AG09319 (cell line): ENCODE measurements at regions not wholly inside any gene's neighbourhood (a gene's known extent, or its start where the extent isn't known, plus 50 kb on each side); places are given as distances from the start of the nearest gene placed in this dataset.

Source experiments
- DNase-seq: peaks from one replicate; pipeline ENCODE4 v3.0.0-alpha.2; 2010; ENCODE audit warnings: low read depth; ENCODE audit errors: extremely low read depth
- TF ChIP-seq, protein P1 (sequence below): IDR thresholded peaks from 2 replicates; pipeline ENCODE4 v1.5.1; 2011; ENCODE audit warnings: low read depth, mild to moderate bottlenecking, inconsistent platforms, low read length, moderate library complexity

DNA sequence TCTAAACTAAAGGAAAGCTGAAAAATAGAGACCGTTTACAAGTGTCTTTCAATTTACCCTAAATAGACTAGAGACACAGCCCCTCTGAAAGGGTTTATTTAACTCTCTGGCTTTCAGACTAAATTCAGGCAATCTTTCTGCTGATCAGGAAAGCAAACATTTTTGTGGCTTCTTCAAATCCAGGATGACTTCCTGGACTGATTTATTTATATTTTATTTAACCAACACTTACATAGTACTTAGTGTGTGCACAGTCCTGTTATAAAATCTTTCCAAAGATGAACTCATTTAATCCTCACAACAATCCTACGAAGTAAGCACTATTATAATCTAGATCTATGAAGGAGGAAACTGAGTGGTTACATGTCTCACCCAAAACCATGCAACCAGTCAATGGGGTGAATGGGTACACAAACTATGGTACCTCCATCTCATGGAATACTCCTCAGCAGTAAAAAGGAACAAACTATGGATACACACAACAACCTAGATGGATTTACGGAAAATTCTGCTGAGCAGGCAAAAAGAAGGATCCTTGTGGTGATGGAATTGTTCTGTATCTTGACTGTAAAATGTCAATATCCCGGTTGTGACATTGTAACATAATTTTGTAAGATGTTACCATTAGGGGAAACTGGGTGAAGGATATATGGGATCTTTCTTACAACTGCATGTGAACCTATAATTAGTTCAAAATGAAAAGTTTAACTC is 64.1 kb upstream of the MAMLD1 start:
- no peak for DNase-seq

DNA sequence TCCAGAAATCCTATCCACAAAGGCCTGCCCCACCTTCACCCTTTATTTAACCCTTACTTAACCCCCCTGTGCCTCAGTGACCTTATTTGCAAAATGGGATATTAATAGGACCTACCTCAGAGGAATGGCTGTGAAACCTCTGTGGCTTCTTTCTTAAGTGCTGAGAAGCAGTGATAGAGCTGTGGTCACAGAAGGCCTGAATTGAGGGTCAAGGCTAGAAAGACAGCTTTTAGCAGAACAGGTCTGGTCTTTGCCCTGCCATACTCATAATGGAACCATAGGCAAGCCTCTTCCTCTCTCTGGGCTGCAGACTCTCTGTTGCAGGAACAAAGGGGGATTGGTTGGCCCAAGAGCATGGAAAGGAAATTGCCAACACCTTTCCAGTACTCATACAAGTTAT is 63.5 kb upstream of the MAMLD1 start:
- TF ChIP-seq, protein P1, sequence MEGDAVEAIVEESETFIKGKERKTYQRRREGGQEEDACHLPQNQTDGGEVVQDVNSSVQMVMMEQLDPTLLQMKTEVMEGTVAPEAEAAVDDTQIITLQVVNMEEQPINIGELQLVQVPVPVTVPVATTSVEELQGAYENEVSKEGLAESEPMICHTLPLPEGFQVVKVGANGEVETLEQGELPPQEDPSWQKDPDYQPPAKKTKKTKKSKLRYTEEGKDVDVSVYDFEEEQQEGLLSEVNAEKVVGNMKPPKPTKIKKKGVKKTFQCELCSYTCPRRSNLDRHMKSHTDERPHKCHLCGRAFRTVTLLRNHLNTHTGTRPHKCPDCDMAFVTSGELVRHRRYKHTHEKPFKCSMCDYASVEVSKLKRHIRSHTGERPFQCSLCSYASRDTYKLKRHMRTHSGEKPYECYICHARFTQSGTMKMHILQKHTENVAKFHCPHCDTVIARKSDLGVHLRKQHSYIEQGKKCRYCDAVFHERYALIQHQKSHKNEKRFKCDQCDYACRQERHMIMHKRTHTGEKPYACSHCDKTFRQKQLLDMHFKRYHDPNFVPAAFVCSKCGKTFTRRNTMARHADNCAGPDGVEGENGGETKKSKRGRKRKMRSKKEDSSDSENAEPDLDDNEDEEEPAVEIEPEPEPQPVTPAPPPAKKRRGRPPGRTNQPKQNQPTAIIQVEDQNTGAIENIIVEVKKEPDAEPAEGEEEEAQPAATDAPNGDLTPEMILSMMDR = no peak
- no peak for DNase-seq

More for the DNA sequence above, 64.1 kb upstream of the MAMLD1 start:
- TF ChIP-seq, protein P1 = no peak

DNA sequence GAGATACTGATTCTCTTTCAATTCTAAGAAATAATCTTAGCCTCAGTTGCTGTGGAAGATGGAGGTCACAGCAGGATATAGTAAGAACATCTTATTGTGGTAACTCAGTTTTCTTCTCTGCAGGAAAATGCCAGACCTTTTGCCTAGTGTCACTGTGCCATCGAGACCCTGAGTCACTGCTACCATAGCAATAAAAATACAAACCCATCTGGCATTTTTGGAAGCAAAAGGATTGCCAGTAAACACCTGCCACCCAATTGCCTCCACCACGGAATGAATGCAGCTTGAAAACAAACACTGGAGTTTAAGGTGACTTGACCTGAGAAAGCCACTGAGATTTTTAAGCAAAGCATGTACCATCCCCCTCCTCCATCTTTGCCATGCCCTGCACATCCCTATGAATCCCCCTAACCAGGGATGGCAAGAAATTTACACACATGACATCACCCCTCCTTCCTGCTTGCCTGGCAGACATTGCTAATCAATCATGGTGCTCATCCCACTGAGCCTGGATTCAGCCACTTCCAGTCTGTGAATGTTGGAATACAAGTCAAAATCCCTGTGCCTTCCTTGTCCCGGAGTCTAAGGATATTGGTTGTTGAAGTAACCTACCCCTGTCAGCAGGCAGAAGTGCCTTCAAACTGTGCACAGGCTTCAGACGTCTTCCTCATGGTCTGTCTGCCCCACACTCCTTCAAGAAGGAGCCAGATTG is 59.6 kb upstream of the MAMLD1 start:
- TF ChIP-seq, protein P1 = no peak
- DNase-seq = no peak

GRCh38 chrX:150306002-150306401 is 57.1 kb upstream of the MAMLD1 start:
- no peak for DNase-seq
- TF ChIP-seq, protein P1 = no peak

GRCh38 chrX:150308041-150308440 is 55.1 kb upstream of the MAMLD1 start:
- TF ChIP-seq, protein P1 = no peak
- DNase-seq = no peak

DNA sequence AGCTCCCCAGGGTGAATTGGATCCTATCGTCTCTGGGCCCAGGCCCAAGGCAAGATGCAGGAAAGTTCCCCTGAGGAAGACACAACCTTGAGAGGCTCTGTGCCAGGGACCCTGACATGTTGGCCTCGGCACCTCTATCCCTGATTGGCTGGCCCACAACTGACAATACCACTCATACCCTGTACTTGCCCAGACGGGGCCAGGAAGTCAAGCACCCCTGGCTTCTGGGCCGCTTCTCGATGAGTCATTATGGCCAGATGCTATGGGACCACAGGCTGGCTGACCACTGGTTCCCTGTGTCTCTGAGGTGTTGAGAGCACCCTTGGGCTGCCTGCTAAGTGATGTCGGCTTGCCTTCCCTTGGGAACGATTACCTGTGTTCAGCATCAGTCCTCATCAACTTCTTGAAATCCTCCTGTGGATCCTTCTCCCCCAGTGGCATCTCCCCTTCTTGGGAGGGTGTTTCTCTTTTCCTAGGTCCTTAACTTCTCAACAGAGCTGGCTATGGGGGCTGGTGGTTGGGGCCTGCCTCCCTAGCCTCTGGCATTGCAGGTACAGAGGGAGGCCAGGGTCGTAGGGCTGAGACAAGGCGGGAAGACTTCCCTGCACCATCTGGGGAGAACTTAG is 54.5 kb upstream of the MAMLD1 start:
- TF ChIP-seq, protein P1 = no peak
- DNase-seq = no peak

GRCh38 chrX:150310417-150310816 is 52.7 kb upstream of the MAMLD1 start:
- DNase-seq = no peak
- TF ChIP-seq, protein P1 = no peak
